ENCODE measurements at regions not wholly inside any gene's neighbourhood (a gene's known extent, or its start where the extent isn't known, plus 50 kb on each side); places are given as distances from the start of the nearest gene placed in this dataset.
"Not testable (repeated sequence)": the region's sequence is repeated elsewhere in the genome, so short reads cannot be mapped to it uniquely, and the experiment has no call there.

- no peak for DNase-seq
Observed at GRCh38 chr4:160117686-160118085, 1014.8 kb downstream of the RAPGEF2 start.

DNA sequence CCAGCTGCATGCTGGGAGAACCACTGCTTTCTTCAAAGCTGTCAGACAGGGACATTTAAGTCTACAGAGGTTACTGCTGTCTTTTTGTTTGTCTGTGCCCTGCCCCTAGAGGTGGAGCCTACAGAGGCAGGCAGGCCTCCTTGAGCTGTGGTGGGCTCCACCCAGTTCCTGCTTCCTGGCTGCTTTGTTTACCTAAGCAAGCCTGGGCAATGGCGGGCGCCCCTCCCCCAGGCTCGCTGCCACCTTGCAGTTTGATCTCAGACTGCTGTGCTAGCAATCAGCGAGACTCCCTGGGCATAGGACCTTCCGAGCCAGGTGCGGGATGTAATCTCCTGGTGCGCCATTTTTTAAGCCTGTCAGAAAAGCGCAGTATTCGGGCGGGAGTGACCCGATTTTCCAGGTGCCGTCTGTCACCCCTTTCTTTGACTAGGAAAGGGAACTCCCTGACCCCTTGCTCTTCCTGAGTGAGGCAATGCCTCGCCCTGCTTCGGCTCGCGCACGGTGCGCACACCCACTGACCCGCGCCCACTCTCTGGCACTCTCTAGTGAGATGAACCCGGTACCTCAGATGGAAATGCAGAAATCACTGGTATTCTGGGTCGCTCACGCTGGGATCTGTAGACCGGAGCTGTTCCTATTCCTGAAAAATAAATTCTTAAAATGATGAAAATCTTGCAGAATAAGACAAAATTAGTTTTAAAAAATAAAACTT, 1022.9 kb downstream of the RAPGEF2 start:
- not testable (repeated sequence) for DNase-seq

- no peak for DNase-seq
Observed at GRCh38 chr4:160127211-160127610, 1024.3 kb downstream of the RAPGEF2 start.

DNA sequence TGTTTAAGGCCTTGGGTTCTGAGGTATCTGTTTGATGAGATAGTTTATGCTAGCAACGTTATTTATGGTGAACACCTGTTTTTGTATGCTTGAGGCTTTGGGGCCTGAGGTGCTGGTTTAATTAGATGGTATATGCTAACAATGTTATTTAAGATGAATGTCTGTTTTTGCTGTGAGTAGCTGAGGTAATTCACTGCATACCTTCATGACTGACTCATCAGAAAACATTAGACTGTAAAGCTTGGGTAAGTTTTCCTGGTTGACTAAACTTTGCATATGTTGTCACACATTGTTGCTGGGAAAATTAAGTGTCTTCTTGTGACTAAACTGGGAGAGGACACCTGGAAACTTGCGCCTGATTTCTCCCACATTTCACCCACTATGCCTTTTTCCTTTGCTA, 1026.6 kb downstream of the RAPGEF2 start:
- DNase-seq: no peak

GRCh38 chr4:160136021-160136420, 1033.1 kb downstream of the RAPGEF2 start:
- no peak for DNase-seq

- DNase-seq: no peak
Observed at GRCh38 chr4:160141206-160141605, 1038.3 kb downstream of the RAPGEF2 start.

DNA sequence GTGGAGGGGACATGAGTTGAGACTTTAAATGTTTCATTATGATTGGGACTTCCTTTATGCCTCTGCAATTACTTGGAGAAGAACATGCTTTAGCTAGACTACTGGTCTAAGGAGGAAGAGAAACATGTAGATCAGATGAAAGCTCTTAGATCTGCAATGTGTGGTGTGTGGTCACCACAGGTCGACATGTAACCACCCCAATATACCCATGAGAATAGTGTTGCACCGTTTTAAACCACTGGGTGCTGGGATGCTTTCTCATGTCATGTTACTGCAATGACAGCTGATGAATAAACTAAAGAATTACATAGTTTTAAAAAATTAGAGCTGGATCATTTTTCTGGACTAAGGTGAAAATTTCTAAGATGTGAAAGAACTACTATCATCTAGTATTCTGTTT, 1039.7 kb downstream of the RAPGEF2 start:
- DNase-seq: no peak

DNA sequence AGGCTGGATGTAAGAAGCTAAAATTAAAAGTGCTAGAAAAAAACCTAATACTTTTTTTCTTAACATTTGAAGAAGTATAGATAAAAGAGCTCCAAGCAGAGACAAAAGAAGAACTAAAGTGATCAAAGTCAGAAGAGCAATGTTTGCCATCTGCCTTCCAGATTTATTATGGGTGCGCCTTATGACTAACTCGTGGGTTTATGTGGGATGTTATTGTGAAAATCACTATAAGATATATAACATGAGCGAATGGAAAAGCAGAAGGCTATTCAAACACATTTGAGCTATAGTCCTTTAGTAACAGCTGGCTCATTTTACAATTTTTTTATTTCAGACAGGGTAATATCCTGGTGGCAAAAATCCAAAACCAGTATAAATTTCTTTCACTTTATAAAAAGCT, 1040.7 kb downstream of the RAPGEF2 start:
- DNase-seq: no peak

- no peak for DNase-seq
Observed at GRCh38 chr4:160159457-160159856, 1056.6 kb downstream of the RAPGEF2 start.

DNA sequence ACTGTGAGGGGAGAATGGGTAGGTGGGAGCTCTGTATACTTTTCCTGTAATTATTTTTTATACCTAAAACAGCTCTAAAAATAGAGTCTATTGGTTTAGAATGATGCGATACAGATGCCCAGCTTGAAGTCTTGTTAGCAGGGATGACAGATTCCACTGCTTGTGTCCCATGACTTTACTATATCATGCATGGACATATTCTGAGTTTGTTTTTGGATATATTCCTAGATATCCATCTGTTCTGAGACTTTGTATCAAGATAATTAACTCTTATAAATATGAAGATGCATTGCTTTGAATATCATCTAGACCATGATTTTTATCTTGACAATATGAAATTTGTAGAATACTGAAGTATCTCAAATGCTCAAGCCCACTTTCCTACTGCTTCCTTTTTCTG, 1058.1 kb downstream of the RAPGEF2 start:
- no peak for DNase-seq

GRCh38 chr4:160175064-160175643, 1072.3 kb downstream of the RAPGEF2 start:
- no peak for DNase-seq

GRCh38 chr4:160180211-160180610, 1077.3 kb downstream of the RAPGEF2 start:
- no peak for DNase-seq

DNA sequence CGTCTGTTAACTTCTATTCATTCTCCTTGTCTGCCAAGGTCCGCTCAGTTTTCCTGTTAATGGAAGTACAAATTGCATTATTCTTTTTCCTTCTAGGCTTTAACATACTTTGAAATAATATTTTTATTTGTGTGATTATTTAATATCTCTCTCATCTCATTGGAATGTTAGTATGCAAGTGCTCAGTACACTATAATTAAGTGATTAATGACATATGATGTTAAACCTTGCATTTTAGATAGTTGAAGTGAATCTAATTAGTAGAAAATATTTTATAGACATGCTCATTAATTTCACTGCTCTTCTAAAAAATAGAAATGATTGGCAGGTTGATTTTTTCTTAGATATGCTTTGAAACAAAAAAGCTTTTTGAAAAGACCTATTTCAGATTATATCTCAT, 1079.8 kb downstream of the RAPGEF2 start:
- no peak for DNase-seq

GRCh38 chr4:160184884-160185283, 1082.0 kb downstream of the RAPGEF2 start:
- DNase-seq: no peak

GRCh38 chr4:160193787-160194186, 1090.9 kb downstream of the RAPGEF2 start:
- no peak for DNase-seq

DNA sequence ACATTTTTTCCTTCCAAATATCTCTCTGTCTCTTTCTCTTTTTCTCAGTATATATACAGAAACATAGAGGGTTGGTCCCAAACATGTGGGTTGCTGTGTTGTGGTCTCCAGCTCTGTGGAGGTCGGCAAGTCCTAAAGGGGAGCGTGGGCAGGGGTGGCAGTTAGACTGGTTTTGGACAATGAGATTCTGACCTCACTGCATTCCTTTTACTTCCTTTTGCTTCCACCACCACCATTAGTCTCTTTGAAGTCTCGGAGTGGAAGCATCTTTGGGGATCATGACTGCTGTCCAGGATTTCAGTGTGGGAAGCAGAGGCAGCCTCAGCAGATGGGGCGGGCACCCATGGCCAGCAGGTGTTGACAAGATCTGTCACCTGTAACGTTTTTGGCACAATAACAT, 1091.8 kb downstream of the RAPGEF2 start:
- DNase-seq: no peak

DNA sequence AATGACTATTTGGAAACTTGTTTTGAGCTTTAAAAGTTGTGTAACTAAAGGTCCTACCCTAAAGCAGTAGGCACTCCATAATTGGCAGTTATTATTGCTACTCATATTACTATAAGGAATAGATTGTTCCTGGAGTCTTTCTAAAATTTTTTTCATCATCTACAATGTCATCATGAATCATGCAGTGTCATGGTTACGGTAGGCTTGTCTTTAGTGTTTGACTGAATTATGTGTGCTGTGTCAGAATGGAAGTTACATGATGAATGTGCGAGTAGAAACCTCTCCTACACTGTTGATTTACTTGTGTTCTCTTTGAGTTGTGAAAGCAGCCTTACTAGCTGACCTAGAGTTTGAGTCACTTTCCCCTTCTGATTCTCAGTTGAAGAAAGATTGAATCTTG, 1099.9 kb downstream of the RAPGEF2 start:
- no peak for DNase-seq

- no peak for DNase-seq
Observed at GRCh38 chr4:160212078-160212477, 1109.2 kb downstream of the RAPGEF2 start.

DNA sequence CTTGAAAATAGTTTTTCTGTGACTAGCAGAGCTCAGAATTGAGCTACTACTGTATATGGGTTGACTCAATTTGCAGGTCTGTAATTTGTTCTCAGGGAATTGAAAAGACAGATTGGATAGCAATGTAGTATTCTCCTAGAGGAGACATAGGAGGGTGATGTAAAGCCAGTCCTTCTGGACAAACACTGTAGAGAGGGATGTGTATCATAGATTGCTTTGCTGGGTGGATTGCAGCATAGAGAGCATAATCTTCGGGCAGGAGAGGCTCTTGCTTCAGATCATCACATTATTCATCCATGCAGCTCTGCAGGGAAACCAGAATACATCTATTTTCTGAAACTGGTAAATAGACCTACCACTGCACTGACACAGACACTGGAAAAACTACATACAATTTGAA, 1110.5 kb downstream of the RAPGEF2 start:
- no peak for DNase-seq

DNA sequence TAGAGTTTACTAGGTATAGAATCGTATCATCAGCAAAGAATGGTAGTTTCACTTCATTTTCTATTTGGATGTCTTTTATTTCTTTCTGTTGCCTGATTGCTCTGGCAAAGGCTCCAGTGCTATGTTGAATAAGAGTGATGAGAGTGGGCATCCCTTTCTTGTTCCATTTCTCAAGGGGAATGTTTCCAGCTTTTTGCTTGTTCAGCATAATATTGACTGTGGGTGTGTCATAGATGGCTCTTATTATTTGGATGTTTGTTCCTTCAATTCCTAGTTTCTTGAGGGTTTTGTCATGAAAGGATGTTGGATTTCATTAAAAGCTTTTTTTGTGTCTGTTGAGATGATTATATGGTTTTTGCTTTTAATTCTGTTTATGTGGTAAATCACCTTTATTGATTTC, 1114.5 kb downstream of the RAPGEF2 start:
- no peak for DNase-seq

GRCh38 chr4:160224049-160224448, 1121.2 kb downstream of the RAPGEF2 start:
- DNase-seq: no peak

DNA sequence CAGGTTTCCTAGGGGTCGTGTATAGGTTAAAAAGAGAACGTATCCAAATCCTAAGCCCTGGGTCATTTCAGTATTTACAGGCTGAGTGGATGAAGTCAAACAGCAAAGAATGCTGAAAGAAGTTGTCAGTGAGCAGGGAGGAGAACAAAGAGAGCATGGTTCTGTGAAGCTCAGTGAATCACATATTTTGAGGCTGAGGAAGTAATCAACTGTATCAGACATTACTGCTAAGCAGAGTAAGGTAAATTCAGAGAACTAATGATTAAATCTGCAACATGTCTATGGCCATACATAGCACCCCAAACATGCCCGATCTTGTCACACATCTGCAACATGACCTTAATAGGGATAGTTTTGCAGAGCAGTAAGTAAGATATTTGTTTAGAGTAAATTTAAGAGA, 1130.3 kb downstream of the RAPGEF2 start:
- no peak for DNase-seq

GRCh38 chr4:160235285-160235684, 1132.4 kb downstream of the RAPGEF2 start:
- no peak for DNase-seq

DNA sequence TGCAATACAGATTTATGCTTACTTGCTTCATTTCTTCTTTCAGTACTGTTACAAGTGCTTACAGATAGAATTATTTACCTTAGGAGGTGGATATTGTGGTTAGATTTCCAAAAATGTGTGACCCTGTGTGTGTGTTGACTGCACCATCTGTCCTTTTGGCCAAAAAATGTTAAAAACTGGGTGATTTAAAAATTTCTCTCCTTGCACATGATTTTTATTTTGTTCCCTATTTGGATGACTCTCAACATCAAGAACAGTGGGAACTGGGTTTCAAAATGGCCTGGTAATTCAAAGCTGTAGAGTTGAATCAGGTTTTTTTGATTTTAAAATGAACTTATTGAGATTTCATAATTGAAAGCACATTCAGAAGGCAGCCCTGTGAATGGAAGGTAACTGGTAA, 1132.9 kb downstream of the RAPGEF2 start:
- DNase-seq: no peak

- no peak for DNase-seq
Observed at GRCh38 chr4:160238790-160239189, 1135.9 kb downstream of the RAPGEF2 start.
